Type B pancreatic cell (in vitro differentiated cells): ENCODE measurements at regions not wholly inside any gene's neighbourhood (a gene's known extent, or its start where the extent isn't known, plus 50 kb on each side); places are given as distances from the start of the nearest gene placed in this dataset.

ENCODE experiments used
- DNase-seq: peaks from one replicate; pipeline ENCODE4 v3.0.0; 2021; ENCODE audit warnings: mixed read lengths; ENCODE audit not compliant: unreplicated experiment; ENCODE audit errors: extremely low spot score
- H3K27ac Mint-ChIP-seq: 2 replicates; pipeline ENCODE4 v1.8.0; 2021; ENCODE audit warnings: mild to moderate bottlenecking, mixed read lengths
- H3K27me3 Mint-ChIP-seq: 2 replicates; pipeline ENCODE4 v1.8.0; 2021; ENCODE audit warnings: mixed read lengths
- H3K36me3 Mint-ChIP-seq: 2 replicates; pipeline ENCODE4 v1.8.0; 2021; ENCODE audit warnings: mixed read lengths
- H3K4me1 Mint-ChIP-seq: one replicate; pipeline ENCODE4 v1.8.0; 2021; ENCODE audit warnings: mixed read lengths; ENCODE audit not compliant: unreplicated experiment
- H3K4me3 Mint-ChIP-seq: 2 replicates; pipeline ENCODE4 v1.8.0; 2021; ENCODE audit warnings: mild to moderate bottlenecking, mixed read lengths
- H3K9me3 Mint-ChIP-seq: 2 replicates; pipeline ENCODE4 v1.8.0; 2021; ENCODE audit warnings: mixed read lengths
- TF ChIP-seq, protein P1 (sequence below): fragments of 200-600 bp; sonication (generic); conservative IDR thresholded peaks from 2 replicates; pipeline ENCODE4 v1.5.0; 2021; ENCODE audit warnings: antibody characterized with exemption, mild to moderate bottlenecking

DNA sequence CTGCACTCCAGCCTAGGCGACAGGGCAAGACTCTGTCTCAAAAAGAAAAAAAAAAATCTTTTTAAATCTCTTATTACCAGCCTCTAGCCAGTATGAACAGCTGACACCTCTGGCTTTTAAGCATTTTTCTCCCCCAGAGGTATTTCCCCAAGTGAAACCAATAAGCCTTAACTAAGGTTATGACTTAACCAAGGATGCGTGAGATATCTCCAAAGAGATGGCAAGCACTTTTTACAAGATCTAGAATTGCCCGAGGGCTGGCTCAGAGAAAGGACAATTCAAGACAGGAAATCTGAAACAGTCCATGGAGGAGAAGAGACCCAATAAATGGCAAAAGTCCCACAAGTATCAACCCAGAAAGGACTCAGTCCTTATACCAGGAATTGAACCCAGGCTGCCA, 362.1 kb downstream of the FOXO1 start:
- H3K27ac Mint-ChIP-seq, result no peak overlapping the region
- H3K9me3 Mint-ChIP-seq, result peaks cover 3% of the 10 kb centered on the region
- no peaks in the 10 kb centered on the region for H3K27me3 Mint-ChIP-seq
- H3K4me1 Mint-ChIP-seq, result no peaks in the 10 kb centered on the region
- H3K4me3 Mint-ChIP-seq, result no peak overlapping the region
- TF ChIP-seq, protein P1, sequence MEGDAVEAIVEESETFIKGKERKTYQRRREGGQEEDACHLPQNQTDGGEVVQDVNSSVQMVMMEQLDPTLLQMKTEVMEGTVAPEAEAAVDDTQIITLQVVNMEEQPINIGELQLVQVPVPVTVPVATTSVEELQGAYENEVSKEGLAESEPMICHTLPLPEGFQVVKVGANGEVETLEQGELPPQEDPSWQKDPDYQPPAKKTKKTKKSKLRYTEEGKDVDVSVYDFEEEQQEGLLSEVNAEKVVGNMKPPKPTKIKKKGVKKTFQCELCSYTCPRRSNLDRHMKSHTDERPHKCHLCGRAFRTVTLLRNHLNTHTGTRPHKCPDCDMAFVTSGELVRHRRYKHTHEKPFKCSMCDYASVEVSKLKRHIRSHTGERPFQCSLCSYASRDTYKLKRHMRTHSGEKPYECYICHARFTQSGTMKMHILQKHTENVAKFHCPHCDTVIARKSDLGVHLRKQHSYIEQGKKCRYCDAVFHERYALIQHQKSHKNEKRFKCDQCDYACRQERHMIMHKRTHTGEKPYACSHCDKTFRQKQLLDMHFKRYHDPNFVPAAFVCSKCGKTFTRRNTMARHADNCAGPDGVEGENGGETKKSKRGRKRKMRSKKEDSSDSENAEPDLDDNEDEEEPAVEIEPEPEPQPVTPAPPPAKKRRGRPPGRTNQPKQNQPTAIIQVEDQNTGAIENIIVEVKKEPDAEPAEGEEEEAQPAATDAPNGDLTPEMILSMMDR, result no peak
- H3K36me3 Mint-ChIP-seq, result no peaks in the 10 kb centered on the region
- DNase-seq, result no peak

DNA sequence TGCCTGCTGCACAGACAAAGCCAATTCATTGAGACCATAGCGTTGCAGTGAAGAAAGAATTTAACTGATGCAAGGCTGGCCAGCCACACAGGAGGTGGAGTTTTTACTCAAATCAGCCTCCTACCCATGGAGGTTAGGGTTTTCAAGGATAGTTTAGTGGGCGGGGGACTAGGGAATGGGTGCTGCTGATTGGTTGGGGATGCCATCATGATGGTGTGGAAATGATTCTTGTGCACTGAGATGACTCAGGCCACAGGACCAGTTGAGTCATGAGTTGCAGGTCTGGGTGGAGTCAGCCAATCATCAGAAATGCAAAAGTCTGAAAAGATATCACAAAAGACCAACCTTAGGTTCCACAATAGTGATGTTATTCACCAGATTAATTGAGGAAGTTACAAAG, 359.6 kb downstream of the FOXO1 start:
- H3K4me3 Mint-ChIP-seq, result no peak overlapping the region
- H3K36me3 Mint-ChIP-seq, result no peaks in the 10 kb centered on the region
- peaks cover 3% of the 10 kb centered on the region for H3K9me3 Mint-ChIP-seq
- no peak for DNase-seq
- H3K27me3 Mint-ChIP-seq, result no peaks in the 10 kb centered on the region
- H3K4me1 Mint-ChIP-seq, result peaks cover 4% of the 10 kb centered on the region
- H3K27ac Mint-ChIP-seq, result no peak overlapping the region
- TF ChIP-seq, protein P1, result no peak

DNA sequence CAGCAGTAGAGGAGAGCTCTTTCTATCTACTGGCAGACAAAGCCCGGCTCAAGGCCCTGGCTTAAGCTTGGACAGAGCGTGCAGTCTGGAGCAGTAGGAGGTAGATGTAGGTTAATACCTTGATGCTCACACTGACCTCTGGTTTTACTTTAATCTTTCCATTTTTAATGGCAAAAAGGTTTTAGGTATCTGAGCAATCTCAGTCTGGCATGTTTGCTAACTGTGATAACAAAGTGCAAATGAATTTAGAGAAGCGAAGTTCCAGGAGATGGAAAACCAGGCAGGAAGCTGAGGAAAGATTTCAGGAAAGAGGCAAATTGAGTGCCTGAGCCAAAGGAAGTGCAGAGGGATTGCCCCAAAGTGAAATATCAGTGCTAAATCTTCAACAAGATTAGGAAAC, 356.6 kb downstream of the FOXO1 start:
- no peak for DNase-seq
- Mint-ChIP-seq H3K27me3 (no peaks in the 10 kb centered on the region), H3K36me3 (no peaks in the 10 kb centered on the region), H3K27ac (no peak overlapping the region), H3K4me3 (no peak overlapping the region), H3K4me1 (peaks cover 4% of the 10 kb centered on the region), H3K9me3 (peaks cover 3% of the 10 kb centered on the region)
- TF ChIP-seq, protein P1, result no peak

DNA sequence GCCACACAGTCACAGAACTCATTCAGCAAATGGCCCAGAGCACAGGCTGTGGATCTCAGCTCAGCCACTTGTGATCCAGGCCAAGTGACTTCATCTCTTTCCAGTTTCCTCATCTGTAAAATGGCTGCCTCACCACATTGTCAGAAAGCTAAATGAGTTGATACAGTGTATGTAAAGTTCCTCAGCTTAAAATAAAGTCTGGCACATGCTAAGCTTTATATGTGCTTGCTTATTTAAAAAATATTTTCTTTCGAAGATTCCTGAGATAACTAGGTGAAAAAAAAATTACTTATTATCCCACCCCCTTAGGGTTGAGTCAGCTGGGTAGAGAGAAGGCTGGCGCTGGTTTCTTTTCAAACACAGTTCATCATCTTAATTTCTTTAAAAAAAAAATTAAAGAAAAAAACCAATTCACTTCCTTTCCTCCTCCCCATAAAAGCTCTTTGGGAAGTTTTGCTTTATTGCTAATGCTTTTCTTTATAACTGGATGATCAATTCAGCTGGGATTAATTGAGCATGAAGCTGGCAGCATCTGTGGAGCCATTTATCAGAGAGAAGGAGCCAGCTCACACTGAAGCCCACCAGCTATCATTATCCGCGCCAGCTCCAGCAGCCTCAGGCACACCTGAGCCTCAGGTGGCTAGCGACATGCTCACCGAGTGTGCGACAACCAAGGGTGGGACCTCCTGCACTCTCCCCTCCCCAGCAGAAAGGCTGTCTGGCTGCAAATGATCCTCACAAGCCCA, 354.9 kb downstream of the FOXO1 start:
- peaks cover 4% of the 10 kb centered on the region for H3K4me1 Mint-ChIP-seq

DNA sequence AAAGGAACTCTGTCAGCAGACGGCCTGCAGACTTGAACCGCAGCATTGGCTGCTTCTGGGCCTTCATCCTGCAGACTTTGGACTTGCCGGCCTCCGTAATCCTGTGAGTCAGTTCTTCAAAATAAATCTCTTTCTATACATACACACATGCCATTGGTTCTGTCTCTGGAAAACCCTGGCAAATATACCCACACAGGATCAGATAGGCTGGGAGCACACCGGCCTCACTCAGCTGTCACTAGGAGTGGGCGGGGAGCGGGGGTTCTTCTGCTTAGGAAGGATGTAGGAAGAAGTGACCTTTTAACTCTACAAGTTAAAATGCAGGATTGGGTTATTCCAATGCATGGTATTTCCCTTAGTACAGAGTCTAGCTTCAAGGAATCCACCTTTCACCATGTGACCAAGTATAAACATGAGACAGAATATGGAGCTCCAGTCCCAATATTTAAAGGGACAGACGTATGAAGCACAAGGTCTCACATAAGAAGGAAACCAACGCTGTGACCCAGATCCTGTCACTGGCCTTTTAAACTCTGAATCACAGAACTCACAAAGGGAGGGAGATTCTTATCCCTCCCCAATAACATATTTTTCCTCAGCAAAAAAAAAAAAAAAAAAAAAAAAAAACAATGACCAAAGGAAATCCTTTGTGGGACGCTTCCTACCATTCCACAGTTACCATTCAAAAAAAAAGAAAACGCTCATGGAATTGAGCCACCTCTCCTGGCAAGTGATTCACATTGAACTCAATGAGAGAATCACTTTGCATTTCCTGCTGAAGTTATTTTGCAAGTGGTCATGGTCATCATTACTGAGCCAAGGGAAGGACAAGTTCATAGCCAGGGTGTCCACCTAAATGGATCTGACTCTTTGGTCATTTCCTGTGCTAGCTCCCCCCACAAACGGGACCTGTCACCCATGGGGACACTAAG, 352.9 kb downstream of the FOXO1 start:
- Mint-ChIP-seq H3K4me3 (no peak overlapping the region), H3K27ac (no peak overlapping the region)

More for the DNA sequence above, 354.9 kb downstream of the FOXO1 start:
- no peak for DNase-seq
- Mint-ChIP-seq H3K27ac (no peak overlapping the region), H3K36me3 (no peaks in the 10 kb centered on the region), H3K27me3 (no peaks in the 10 kb centered on the region), H3K4me3 (no peak overlapping the region), H3K9me3 (peaks cover 3% of the 10 kb centered on the region)
- TF ChIP-seq, protein P1, result no peak

More for the DNA sequence above, 352.9 kb downstream of the FOXO1 start:
- Mint-ChIP-seq H3K9me3 (no peaks in the 10 kb centered on the region), H3K27me3 (no peaks in the 10 kb centered on the region), H3K36me3 (no peaks in the 10 kb centered on the region), H3K4me1 (peaks cover 13% of the 10 kb centered on the region)
- no peak for DNase-seq
- TF ChIP-seq, protein P1, result no peak
